ENCODE measurements at regions not wholly inside any gene's neighbourhood (a gene's known extent, or its start where the extent isn't known, plus 50 kb on each side); places are given as distances from the start of the nearest gene placed in this dataset.

- TF ChIP-seq ZHX2 (IDR thresholded peaks at IDR 0.05; ENCODE audit: low read depth), result 0 out of 2 replicates have a peak, but pooled peaks have one; percentile 56
- TF ChIP-seq ZHX2 (CRISPR knock-in tag; IDR thresholded peaks at IDR 0.05; ENCODE audit: borderline replicate concordance), result no peak
- TF ChIP-seq FOXP1 (IDR thresholded peaks at IDR 0.05), result no peak
- TF ChIP-seq FOXP1 (CRISPR knock-in tag; IDR thresholded peaks at IDR 0.05), result no peak
- TF ChIP-seq HNF4A (CRISPR knock-in tag; IDR thresholded peaks at IDR 0.05), result no peak
- TF ChIP-seq NCOR1 (IDR thresholded peaks at IDR 0.05; ENCODE audit: borderline replicate concordance, low read length), result no peak
- no peak for TF ChIP-seq ZC3H13 (CRISPR knock-in tag; IDR thresholded peaks at IDR 0.05)
- no peak for TF ChIP-seq JDP2 (CRISPR knock-in tag; IDR thresholded peaks at IDR 0.05; ENCODE audit: borderline replicate concordance)
- no peak for TF ChIP-seq ZNF577 (CRISPR knock-in tag; IDR thresholded peaks at IDR 0.05; ENCODE audit: borderline replicate concordance, low read depth)
- TF ChIP-seq ZNF383 (CRISPR knock-in tag; IDR thresholded peaks at IDR 0.05; ENCODE audit: borderline replicate concordance), result no peak
- no peak for TF ChIP-seq ZNF644 (CRISPR knock-in tag; IDR thresholded peaks at IDR 0.05; ENCODE audit: low read depth)
- no peak for TF ChIP-seq CEBPG (CRISPR knock-in tag; IDR thresholded peaks at IDR 0.05)
- 0 out of 2 replicates have a peak, but pooled peaks have one; percentile 26 for TF ChIP-seq ZNF292 (CRISPR knock-in tag; IDR thresholded peaks at IDR 0.05; ENCODE audit: borderline replicate concordance, low read depth)
- TF ChIP-seq HOXA3 (CRISPR knock-in tag; IDR thresholded peaks at IDR 0.05), result peak; percentile 27; the same call in 1 of the 2 replicates
- peak; percentile 29; the same call in 1 of the 2 replicates for TF ChIP-seq EHMT2 (IDR thresholded peaks at IDR 0.05; ENCODE audit: borderline replicate concordance, low read depth, low read length)
- TF ChIP-seq ZNF609 (CRISPR knock-in tag; IDR thresholded peaks at IDR 0.05; ENCODE audit: borderline replicate concordance), result peak; percentile 37; the same call in 1 of the 2 replicates
- no peak for TF ChIP-seq PTBP1 (IDR thresholded peaks at IDR 0.05; ENCODE audit: low read depth, low read length, poor library complexity, severe bottlenecking)
- TF ChIP-seq ZNF317 (CRISPR knock-in tag; IDR thresholded peaks at IDR 0.05), result no peak
- no peak for TF ChIP-seq ZNF451 (CRISPR knock-in tag; IDR thresholded peaks at IDR 0.05)
- no peak for TF ChIP-seq FLYWCH1 (CRISPR knock-in tag; IDR thresholded peaks at IDR 0.05)
Measured at GRCh38 chr20:22502731-22503191, 81.6 kb downstream of the FOXA2 start (continued).

All from HepG2 (cell line).